SK-N-SH (cell line): ENCODE measurements at regions not wholly inside any gene's neighbourhood (a gene's known extent, or its start where the extent isn't known, plus 50 kb on each side); places are given as distances from the start of the nearest gene placed in this dataset.
"Not testable (repeated sequence)": the region's sequence is repeated elsewhere in the genome, so short reads cannot be mapped to it uniquely, and the experiment has no call there.

Source experiments
- CTCF ChIA-PET: fragments of 300-600, 350-600 bp; formaldehyde crosslinking; extraction: SDS; loops from one replicate; lab custom pipeline; 2021; lab: Yijun Ruan, JAX
- POLR2A ChIA-PET: fragments of 350-600 bp; sonication (Branson Sonifier 250); formaldehyde crosslinking; extraction: SDS; loops from one replicate; lab custom pipeline; 2020; ENCODE audit warnings: antibody characterized with exemption, inconsistent platforms; lab: Yijun Ruan, JAX
- DNase-seq: peaks from one replicate; pipeline ENCODE4 v3.0.0; 2012
- H2AFZ ChIP-seq: fragments of 200-600 bp; sonication (generic); 2 replicates; pipeline ENCODE4 v1.8.1; 2016; ENCODE audit warnings: antibody characterized with exemption, mild to moderate bottlenecking, low read depth
- H3F3A ChIP-seq: fragments of 200-600 bp; sonication (generic); replicated peaks from 2 replicates; pipeline ENCODE3; 2016; ENCODE audit warnings: antibody characterized with exemption, mild to moderate bottlenecking; ENCODE audit not compliant: insufficient read depth
- H3K27ac ChIP-seq, 2 experiments: fragments of 200-500 bp in 1 of 2; fragments of 200-600 bp in 1 of 2; sonication (Bioruptor generic) in 1 of 2; sonication (generic), shearing (Covaris generic) in 1 of 2; 2 replicates each; pipeline versions ENCODE4 v1.5.1 to v1.6.1; 2014 to 2016; ENCODE audit warnings: low read depth in 2 of 2, inconsistent platforms in 1 of 2, low read length in 1 of 2, mild to moderate bottlenecking in 1 of 2, mixed read lengths in 1 of 2
- H3K27me3 ChIP-seq: fragments of 200-600 bp; sonication (generic), shearing (Covaris generic); 2 replicates; pipeline ENCODE4 v1.6.1; 2016; ENCODE audit warnings: mixed run types; ENCODE audit not compliant: insufficient read depth
- H3K36me3 ChIP-seq, 2 experiments: fragments of 200-500 bp in 1 of 2; fragments of 200-600 bp in 1 of 2; sonication (Bioruptor generic) in 1 of 2; sonication (generic) in 1 of 2; replicated peaks in 1 of 2; 2 replicates each; pipeline versions ENCODE3 to v1.5.1; 2014 to 2016; ENCODE audit warnings: low read length in 1 of 2, mild to moderate bottlenecking in 1 of 2; ENCODE audit not compliant: insufficient read depth in 2 of 2, control insufficient read depth in 1 of 2
- H3K4me1 ChIP-seq, 2 experiments: fragments of 200-500 bp in 1 of 2; fragments of 200-600 bp in 1 of 2; sonication (Bioruptor generic) in 1 of 2; sonication (generic), shearing (Covaris generic) in 1 of 2; 2 replicates each; pipeline versions ENCODE4 v1.5.1 to v1.6.1; 2014 to 2016; ENCODE audit warnings: low read depth in 1 of 2, low read length in 1 of 2, mixed run types in 1 of 2; ENCODE audit not compliant: insufficient read depth in 2 of 2, control insufficient read depth in 1 of 2
- H3K4me2 ChIP-seq: fragments of 200-600 bp; sonication (generic), shearing (Covaris generic); 2 replicates; pipeline ENCODE4 v1.6.1; 2017; ENCODE audit warnings: mixed run types
- H3K4me3 ChIP-seq, 2 experiments: fragments of 200-500 bp in 1 of 2; fragments of 200-600 bp in 1 of 2; sonication (Bioruptor generic) in 1 of 2; sonication (generic), shearing (Covaris generic) in 1 of 2; 2 replicates each; pipeline versions ENCODE4 v1.5.1 to v1.8.1; 2014 to 2016; ENCODE audit warnings: low read depth in 2 of 2, inconsistent platforms in 1 of 2, low read length in 1 of 2, mild to moderate bottlenecking in 1 of 2, mixed read lengths in 1 of 2, moderate library complexity in 1 of 2
- H3K79me2 ChIP-seq: fragments of 200-600 bp; sonication (generic); 2 replicates; pipeline ENCODE4 v1.8.1; 2017; ENCODE audit warnings: mild to moderate bottlenecking; ENCODE audit not compliant: insufficient read depth
- H3K9ac ChIP-seq: fragments of 200-600 bp; sonication (generic); 2 replicates; pipeline ENCODE4 v1.6.1; 2017; ENCODE audit warnings: mixed run types
- H3K9me2 ChIP-seq: fragments of 200-600 bp; sonication (generic); 2 replicates; pipeline ENCODE4 v1.6.1; 2017; ENCODE audit warnings: mixed run types
- H3K9me3 ChIP-seq: fragments of 200-600 bp; sonication (generic); 2 replicates; pipeline ENCODE4 v1.6.1; 2017; ENCODE audit warnings: mixed run types, mild to moderate bottlenecking, moderate library complexity
- H4K20me1 ChIP-seq: fragments of 200-600 bp; sonication (generic); 2 replicates; pipeline ENCODE4 v1.6.1; 2017; ENCODE audit warnings: mild to moderate bottlenecking, mixed run types; ENCODE audit not compliant: insufficient read depth
- MEF2A ChIP-seq: IDR thresholded peaks from 2 replicates; pipeline ENCODE4 v1.4.0; 2012; ENCODE audit warnings: low read depth, borderline replicate concordance
- RAD21 ChIP-seq: IDR thresholded peaks from 2 replicates; pipeline ENCODE4 v1.6.1; 2012; ENCODE audit warnings: mild to moderate bottlenecking, low read length
- WGBS: methylation state at CpG from one replicate; pipeline ENCODE4 v1.1.6; 2017; ENCODE audit warnings: low lambda C conversion rate; 5-methylcytosine and 5-hydroxymethylcytosine counted together
- TF ChIP-seq, protein P1 (sequence below): fragments of 150-350 bp; IDR thresholded peaks from 2 replicates; pipeline ENCODE4 v1.6.1; 2017; ENCODE audit warnings: antibody characterized with exemption, low read length, low read depth, borderline replicate concordance

DNA sequence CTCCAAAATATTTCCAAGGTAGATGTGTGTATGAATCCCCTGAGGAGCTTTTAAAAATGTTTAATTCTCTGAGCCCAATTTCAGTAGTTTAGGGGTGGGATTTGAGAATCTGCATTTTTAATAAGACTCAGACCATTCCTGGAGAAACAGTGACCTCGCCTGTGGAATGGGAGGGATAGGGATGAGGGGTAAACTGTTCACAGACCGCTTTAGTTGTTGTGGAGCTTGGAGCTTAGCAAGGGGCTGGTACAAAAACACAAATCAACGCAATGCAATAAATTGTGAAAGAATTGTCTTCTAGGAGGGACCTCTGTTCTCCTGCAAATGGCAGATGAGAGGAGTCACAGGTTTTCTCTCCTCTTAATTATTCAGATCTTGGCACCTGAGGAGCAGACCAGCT is 239.3 kb upstream of the SULF2 start:
- H3F3A ChIP-seq = no peaks in the 10 kb centered on the region
- no peaks in the 10 kb centered on the region for H3K9me2 ChIP-seq
- H3K4me2 ChIP-seq = peak overlapping the region; percentile 55; the same call in 1 of the 2 replicates
- H3K9ac ChIP-seq = 0 out of 2 replicates have a peak overlapping the region, but pooled peaks have one; percentile 29
- no peaks in the 10 kb centered on the region for H3K27me3 ChIP-seq
- POLR2A ChIA-PET = no interaction called here
- H3K9me3 ChIP-seq = no peaks in the 10 kb centered on the region
- H3K4me1 ChIP-seq = peaks cover 0 to 16% of the 10 kb centered on the region in 2 experiments; a peak in 2 of 4 replicates
- 64% methylated on average over 3 of the region's 3 CpGs for WGBS
- peak; percentile 28; the same call in 1 of the 2 replicates for TF ChIP-seq RAD21
- no peak for TF ChIP-seq MEF2A
- TF ChIP-seq, protein P1, sequence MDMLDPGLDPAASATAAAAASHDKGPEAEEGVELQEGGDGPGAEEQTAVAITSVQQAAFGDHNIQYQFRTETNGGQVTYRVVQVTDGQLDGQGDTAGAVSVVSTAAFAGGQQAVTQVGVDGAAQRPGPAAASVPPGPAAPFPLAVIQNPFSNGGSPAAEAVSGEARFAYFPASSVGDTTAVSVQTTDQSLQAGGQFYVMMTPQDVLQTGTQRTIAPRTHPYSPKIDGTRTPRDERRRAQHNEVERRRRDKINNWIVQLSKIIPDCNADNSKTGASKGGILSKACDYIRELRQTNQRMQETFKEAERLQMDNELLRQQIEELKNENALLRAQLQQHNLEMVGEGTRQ = no peak
- H2AFZ ChIP-seq = no peak overlapping the region
- CTCF ChIA-PET = interaction anchor here (0.9 to 1.8 kb wide), 4 partner anchors 11 to 596 kb away, joined by 3 to 7 read pairs (median 4); no protein-coding TSS in a partner anchor
- H3K4me3 ChIP-seq = no peak overlapping the region
- H3K36me3 ChIP-seq = no peaks in the 10 kb centered on the region
- peak; percentile 26 for DNase-seq
- no peaks in the 10 kb centered on the region for H3K79me2 ChIP-seq
- peak overlapping the region; percentile 8 to 69; a peak in 2 of 4 replicates for H3K27ac ChIP-seq
- H4K20me1 ChIP-seq = no peaks in the 10 kb centered on the region

DNA sequence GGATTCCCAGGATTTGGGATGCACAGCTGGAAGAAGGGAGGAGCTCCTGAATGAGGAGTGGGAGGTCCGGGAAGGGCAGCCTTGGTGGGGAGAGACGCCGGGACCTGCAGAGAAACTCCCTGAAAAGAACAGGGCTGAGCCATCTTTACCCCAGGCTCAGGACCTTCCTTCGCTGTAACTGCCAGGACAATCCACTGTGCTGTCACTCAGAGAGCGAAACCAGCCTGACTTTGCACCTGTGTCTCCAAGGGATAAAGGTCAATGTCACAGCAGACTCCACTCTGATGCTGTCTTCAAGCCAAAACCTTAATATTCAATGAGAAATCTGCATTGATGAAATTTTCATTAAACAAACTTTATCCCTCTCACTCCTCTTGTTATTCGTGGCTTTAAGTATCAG is 235.4 kb upstream of the SULF2 start:
- H3K4me3 ChIP-seq, H3F3A ChIP-seq, H3K27ac ChIP-seq, H3K9ac ChIP-seq, H3K4me2 ChIP-seq, H2AFZ ChIP-seq, H3K79me2 ChIP-seq, CTCF ChIA-PET, POLR2A ChIA-PET, DNase-seq, H3K27me3 ChIP-seq, H4K20me1 ChIP-seq, H3K9me3 ChIP-seq, H3K9me2 ChIP-seq, H3K36me3 ChIP-seq: not testable (repeated sequence)
- H3K4me1 ChIP-seq = peaks cover 0 to 11% of the 10 kb centered on the region in 2 experiments; a peak in 2 of 4 replicates
- 60% methylated on average over 6 of the region's 6 CpGs for WGBS

DNA sequence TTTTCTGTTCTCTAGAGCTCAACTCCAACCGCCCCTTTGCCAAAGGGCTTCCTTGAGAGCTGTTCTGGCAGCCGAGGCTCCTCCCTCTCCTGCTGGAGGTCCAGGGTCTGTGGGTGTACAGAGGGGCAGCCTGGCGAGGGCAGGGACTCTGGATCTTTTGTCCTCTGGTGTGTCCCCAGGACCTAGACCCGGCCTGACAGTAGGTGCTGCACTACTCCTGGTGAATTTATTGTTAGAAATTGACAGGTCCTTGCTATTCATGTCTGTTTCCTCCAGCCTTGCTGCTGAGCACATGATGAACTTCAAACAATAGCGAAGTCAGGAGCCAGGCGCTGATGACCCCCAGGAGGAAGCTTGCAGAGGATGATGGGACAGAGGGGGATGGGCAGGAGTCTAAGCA is 234.7 kb upstream of the SULF2 start:
- Histone ChIP-seq H3K79me2 (no peaks in the 10 kb centered on the region), H3K27ac (no peak overlapping the region), H3K9me2 (no peaks in the 10 kb centered on the region), H3K4me1 (peaks cover 0 to 6% of the 10 kb centered on the region in 2 experiments; a peak in 2 of 4 replicates), H3K4me3 (no peak overlapping the region), H3K4me2 (no peak overlapping the region), H3K9me3 (no peaks in the 10 kb centered on the region), H3K36me3 (no peaks in the 10 kb centered on the region), H2AFZ (no peak overlapping the region), H4K20me1 (no peaks in the 10 kb centered on the region), H3K27me3 (no peaks in the 10 kb centered on the region), H3F3A (no peaks in the 10 kb centered on the region), H3K9ac (no peak overlapping the region)
- ChIA-PET POLR2A (no interaction called here), CTCF (interaction anchor here (0.9 to 1.1 kb wide), 3 partner anchors 234 to 356 kb away, joined by 3 to 4 read pairs (median 4); no protein-coding TSS in a partner anchor)
- TF ChIP-seq, protein P1 = no peak
- WGBS = 54% methylated on average over 6 of the region's 6 CpGs
- DNase-seq = no peak
